ENCODE measurements at regions not wholly inside any gene's neighbourhood (a gene's known extent, or its start where the extent isn't known, plus 50 kb on each side); places are given as distances from the start of the nearest gene placed in this dataset.

- TF ChIP-seq CTCF (IDR thresholded peaks at IDR 0.05; ENCODE audit: unreplicated experiment), result no peak
- peaks cover 29% of the 10 kb centered on the region for H3K4me1 Mint-ChIP-seq (ENCODE audit: low read depth, unreplicated experiment)
- no TSS peak for BruUV-seq (replicated peaks)
- H3K9me3 Mint-ChIP-seq (ENCODE audit: low read depth, unreplicated experiment), result no peaks in the 10 kb centered on the region
- intact Hi-C loops (cut with micrococcal nuclease; ENCODE audit: unreplicated experiment), result no loop called here
- H3K27me3 Mint-ChIP-seq (ENCODE audit: unreplicated experiment), result no peaks in the 10 kb centered on the region
- no peak for DNase-seq
- H3K27ac Mint-ChIP-seq (ENCODE audit: unreplicated experiment), result no peak overlapping the region
- no peaks in the 10 kb centered on the region for H3K36me3 Mint-ChIP-seq (ENCODE audit: insufficient read depth, unreplicated experiment)
- CTCF ChIA-PET, result interaction anchor here (1.4 to 1.8 kb wide), 3 partner anchors 9 to 26 kb away, joined by 4 to 5 read pairs (median 5); no protein-coding TSS in a partner anchor
- H3K4me3 Mint-ChIP-seq (ENCODE audit: low read depth, unreplicated experiment), result no peak overlapping the region
Observed at GRCh38 chr2:43050866-43051265, 175.5 kb downstream of the ZFP36L2 start.

GRCh38 chr2:43049836-43050801 lies 176.3 kb downstream of the ZFP36L2 start:
- H3K27me3 Mint-ChIP-seq (ENCODE audit: unreplicated experiment), result no peaks in the 10 kb centered on the region
- no peak overlapping the region for H3K4me3 Mint-ChIP-seq (ENCODE audit: low read depth, unreplicated experiment)
- H3K4me1 Mint-ChIP-seq (ENCODE audit: low read depth, unreplicated experiment), result peaks cover 29% of the 10 kb centered on the region
- no peaks in the 10 kb centered on the region for H3K9me3 Mint-ChIP-seq (ENCODE audit: low read depth, unreplicated experiment)
- TF ChIP-seq CTCF (IDR thresholded peaks at IDR 0.05; ENCODE audit: unreplicated experiment), result no peak
- CTCF ChIA-PET, result interaction anchor here (1.8 kb wide), 1 partner anchor 8 kb away, joined by 5 read pairs; no protein-coding TSS in a partner anchor
- no peaks in the 10 kb centered on the region for H3K36me3 Mint-ChIP-seq (ENCODE audit: insufficient read depth, unreplicated experiment)
- intact Hi-C loops (cut with micrococcal nuclease; ENCODE audit: unreplicated experiment), result no loop called here
- BruUV-seq (replicated peaks), result no TSS peak
- H3K27ac Mint-ChIP-seq (ENCODE audit: unreplicated experiment), result no peak overlapping the region
- no peak for DNase-seq

GRCh38 chr2:43047187-43047780 lies 179.1 kb downstream of the ZFP36L2 start:
- intact Hi-C loops (cut with micrococcal nuclease; ENCODE audit: unreplicated experiment), result no loop called here
- Mint-ChIP-seq H3K9me3 (ENCODE audit: low read depth, unreplicated experiment) (no peaks in the 10 kb centered on the region), H3K27me3 (ENCODE audit: unreplicated experiment) (no peaks in the 10 kb centered on the region), H3K27ac (ENCODE audit: unreplicated experiment) (no peak overlapping the region), H3K4me3 (ENCODE audit: low read depth, unreplicated experiment) (no peak overlapping the region), H3K36me3 (ENCODE audit: insufficient read depth, unreplicated experiment) (no peaks in the 10 kb centered on the region), H3K4me1 (ENCODE audit: low read depth, unreplicated experiment) (peaks cover 29% of the 10 kb centered on the region)
- CTCF ChIA-PET, result no interaction called here
- TF ChIP-seq CTCF (IDR thresholded peaks at IDR 0.05; ENCODE audit: unreplicated experiment), result no peak
- no peak for DNase-seq
- no TSS peak for BruUV-seq (replicated peaks)

GRCh38 chr2:43045866-43046265 lies 180.5 kb downstream of the ZFP36L2 start:
- H3K27me3 Mint-ChIP-seq (ENCODE audit: unreplicated experiment), result no peaks in the 10 kb centered on the region
- no peak overlapping the region for H3K27ac Mint-ChIP-seq (ENCODE audit: unreplicated experiment)
- no peaks in the 10 kb centered on the region for H3K36me3 Mint-ChIP-seq (ENCODE audit: insufficient read depth, unreplicated experiment)
- peaks cover 21% of the 10 kb centered on the region for H3K4me1 Mint-ChIP-seq (ENCODE audit: low read depth, unreplicated experiment)
- H3K4me3 Mint-ChIP-seq (ENCODE audit: low read depth, unreplicated experiment), result no peak overlapping the region
- intact Hi-C loops (cut with micrococcal nuclease; ENCODE audit: unreplicated experiment), result no loop called here
- no peaks in the 10 kb centered on the region for H3K9me3 Mint-ChIP-seq (ENCODE audit: low read depth, unreplicated experiment)
- no peak for DNase-seq
- CTCF ChIA-PET, result no interaction called here
- no peak for TF ChIP-seq CTCF (IDR thresholded peaks at IDR 0.05; ENCODE audit: unreplicated experiment)
- no TSS peak for BruUV-seq (replicated peaks)

Measured in Calu3 (cell line).